Amniotic epithelial cell (primary cell): ENCODE measurements at regions not wholly inside any gene's neighbourhood (a gene's known extent, or its start where the extent isn't known, plus 50 kb on each side); places are given as distances from the start of the nearest gene placed in this dataset.

Source experiments
- DNase-seq: peaks from one replicate; pipeline ENCODE4 v3.0.0-alpha.2; 2010; ENCODE audit warnings: low read depth

DNA sequence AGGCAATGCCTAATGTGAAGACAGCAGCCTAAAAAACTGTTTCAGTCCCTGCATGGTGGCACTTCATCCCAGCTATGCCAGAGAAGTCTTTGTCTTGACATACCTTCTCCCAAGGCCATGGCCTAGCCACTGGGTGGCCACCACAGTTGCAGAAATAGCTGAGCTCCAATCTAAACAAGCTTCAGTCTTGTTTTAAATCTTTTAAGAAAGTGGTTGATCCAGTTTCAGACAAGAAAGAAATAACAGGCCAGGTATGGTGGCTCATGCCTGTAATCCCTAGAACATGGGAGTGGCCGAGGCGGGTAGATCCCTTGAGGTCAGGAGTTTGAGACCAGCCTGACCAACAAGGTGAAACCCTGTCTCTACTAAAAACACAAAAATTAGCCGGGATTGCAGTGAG is 600.0 kb upstream of the PLXNA2 start:
- no peak for DNase-seq

DNA sequence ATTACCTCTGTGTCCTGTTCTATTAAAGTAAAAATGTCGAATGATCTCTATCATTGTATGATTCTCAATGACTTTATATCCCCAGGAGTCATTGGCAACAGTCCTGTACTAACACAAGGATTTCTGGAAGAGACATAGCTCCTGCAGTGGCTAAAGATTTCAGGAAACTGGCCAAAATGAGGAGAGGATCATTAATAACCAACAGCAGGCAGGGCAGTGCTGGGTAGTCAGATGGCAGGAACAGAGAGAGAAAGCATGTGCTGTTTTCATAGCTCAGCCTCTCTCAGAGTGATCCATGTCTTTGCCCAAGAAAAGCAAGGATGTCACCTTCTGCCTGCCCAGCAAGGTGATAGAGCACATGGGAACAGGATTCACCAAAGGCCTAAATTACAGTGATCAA is 604.7 kb upstream of the PLXNA2 start:
- no peak for DNase-seq

DNA sequence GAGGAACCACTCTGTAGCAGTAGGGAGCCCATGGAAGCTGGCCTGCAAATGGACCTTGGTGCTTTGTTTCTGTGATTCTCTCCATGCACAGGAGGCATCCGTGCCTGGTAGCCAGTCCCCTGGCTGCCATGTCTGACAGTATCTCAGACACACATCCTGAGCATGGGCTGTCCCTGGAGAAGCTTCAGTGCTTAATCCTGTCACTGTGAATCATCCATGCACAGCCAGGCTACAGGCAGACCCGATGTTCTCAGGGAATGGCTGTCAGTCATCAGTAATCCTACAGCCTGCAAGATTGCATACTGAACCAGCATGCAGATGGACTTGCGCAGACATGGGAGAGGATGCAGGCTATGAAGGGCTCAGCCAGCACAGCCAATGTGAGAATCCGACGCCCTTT is 606.3 kb upstream of the PLXNA2 start:
- no peak for DNase-seq

DNA sequence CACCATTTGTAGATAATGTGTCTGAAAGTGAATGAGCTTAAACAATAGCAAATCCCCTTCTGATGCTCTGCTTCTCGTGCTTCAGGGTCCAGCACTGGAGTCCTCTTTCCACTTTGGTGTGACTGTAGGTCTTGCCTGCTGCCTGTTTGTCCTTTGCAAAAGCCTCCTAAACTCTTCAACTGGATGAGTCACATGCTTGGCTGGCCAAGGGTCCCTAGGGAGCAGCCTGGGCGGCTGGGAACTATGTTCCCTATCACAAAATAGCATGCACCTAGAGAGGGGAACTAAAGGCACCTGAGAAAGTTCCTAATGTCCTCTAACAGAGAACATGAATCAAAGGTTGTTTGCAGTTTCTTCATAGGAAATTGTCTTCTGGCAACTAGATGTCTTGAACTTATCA is 607.2 kb upstream of the PLXNA2 start:
- no peak for DNase-seq

DNA sequence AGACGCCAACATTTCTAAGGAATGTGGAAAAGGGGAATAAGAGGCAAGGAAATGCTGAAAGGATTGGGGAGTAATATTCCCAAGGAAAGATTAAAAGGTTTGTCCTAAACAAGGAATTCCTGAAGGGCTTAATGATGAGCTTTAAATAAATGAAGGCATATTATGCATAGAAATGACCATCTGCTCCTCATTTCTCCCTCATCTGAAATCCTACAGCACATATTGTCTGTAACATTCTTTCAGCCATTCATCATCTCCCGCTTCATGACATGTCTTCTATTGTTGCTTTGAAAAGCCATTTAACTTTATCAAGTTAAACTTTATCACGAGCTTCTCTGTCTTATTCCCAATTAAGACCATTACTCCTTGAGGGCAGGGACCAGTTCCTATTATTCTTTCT is 608.7 kb upstream of the PLXNA2 start:
- no peak for DNase-seq

DNA sequence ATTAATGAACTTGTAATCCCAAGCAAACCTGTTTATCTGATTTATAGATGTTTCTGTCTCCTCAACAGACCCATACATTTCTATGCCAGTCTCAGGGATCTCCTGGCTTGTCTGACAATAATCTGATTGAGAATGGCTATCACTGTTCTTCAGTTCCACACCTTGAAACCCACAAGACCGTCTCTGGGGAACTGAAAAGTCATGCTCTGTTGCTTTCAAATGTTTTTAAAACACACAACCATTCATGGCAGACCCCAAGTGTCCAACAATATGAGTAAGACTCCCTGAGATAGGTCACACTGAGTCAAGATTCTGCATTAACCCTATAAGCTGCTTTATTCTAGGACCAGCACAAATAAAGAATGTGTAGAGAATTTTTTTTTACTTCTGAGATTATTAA is 611.2 kb upstream of the PLXNA2 start:
- DNase-seq: no peak

DNA sequence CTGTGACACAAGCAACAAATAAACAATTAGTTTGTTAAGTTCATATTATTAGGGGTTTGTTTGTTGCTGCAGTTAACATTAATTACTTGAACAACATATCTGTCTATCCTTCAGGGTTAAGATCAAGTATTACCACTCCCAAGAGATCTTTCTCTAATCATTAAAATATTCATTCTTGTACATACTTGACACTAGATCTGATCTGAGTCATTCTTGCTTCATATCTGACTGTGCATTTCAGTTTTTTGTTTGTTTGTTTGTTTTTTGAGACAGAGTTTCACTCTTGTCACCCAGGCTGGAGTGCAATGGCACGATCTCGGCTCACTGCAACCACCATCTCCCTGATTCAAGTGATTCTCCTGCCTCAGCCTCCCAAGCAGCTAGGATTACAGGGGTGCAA is 613.3 kb upstream of the PLXNA2 start:
- DNase-seq: no peak

DNA sequence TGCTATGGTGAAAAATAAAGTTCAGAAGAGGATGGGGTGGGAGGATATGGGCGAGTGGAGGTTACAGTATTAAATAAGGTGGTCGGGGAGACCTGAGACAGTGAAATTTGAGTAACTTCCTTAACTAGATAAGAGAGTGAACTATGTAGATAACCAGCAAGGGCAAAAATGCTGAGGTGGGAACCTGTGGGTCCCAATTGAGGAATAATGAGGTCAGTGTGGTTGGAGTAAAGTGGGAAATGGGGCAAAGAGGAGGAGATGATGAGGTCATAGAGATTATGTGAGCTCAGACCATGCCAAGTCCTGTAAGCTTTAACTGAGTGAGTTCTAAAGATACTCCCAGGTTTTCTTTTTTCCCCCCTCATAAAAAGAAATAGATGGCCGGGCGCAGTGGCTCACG is 614.6 kb upstream of the PLXNA2 start:
- DNase-seq: no peak

DNA sequence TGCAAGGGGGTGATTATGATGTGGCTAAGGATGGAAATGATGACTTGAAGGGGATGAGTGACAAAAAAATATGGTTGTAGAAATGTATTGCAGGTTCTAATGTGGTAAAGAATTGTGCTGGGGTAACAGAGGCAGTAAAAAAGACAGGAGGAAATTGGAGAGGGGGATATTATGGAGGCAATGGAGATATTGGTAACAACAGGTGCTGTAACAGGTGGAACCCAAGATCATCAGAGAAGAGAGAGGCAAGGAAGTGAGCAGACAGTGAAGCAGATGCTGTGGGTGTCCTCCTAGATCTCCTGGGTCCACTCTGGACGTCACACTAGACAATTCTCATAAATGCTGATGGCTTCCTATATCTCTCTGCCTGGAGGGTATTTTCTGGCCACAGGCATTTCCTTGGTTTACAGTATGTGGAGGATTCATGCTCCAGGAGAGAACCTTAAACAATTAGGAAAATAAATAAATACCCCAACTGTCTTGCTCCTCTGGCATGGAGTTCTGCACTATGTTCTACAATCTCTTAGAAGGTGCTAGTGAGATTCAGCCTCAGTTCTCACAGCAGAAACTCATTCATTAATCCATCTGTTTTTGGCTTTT is 620.3 kb upstream of the PLXNA2 start:
- DNase-seq: no peak

DNA sequence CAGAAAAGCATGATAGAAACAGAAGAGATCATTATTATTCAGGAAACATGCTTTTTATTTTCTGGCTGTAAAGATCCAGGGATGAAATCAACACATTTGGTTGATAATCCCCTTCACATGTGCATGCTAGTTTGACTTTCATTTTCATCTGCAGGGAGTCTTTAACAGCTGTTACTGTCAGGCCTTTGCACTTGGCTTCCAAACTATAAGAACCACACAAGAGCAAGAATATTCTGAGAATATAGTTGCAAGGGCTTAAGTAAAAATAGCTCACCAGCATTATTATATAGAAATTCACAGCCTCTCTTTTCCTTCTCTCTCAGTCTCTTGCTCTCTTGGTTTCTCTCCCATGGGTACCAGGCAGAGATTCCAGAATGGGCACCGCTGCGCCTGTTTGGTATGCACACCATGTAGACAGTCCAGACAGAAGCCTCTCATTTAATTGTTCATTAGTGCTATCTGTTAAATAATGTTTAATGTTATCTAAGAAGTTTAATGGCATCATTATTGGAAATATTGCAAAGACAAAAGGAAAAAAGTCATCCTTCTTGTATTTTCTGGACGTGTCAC is 622.3 kb upstream of the PLXNA2 start:
- no peak for DNase-seq

DNA sequence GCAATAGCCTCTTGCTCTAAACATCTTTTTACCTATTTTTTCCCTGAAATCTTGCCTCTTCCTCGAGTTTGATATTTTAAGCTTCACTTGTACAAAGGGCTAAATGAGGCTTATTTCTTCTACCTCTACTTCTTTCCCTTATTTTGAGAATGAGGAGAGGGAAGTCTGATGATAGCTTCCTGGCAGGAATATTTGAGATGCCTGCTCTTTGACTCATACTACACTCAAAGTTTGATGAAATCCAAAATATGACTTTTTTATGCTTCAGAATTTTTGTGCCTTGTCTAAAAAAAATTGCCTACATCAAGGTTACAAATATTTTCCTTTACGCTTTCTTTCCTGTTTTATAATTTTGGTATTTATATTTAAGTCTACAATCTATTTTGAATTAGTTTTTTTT is 624.4 kb upstream of the PLXNA2 start:
- no peak for DNase-seq

DNA sequence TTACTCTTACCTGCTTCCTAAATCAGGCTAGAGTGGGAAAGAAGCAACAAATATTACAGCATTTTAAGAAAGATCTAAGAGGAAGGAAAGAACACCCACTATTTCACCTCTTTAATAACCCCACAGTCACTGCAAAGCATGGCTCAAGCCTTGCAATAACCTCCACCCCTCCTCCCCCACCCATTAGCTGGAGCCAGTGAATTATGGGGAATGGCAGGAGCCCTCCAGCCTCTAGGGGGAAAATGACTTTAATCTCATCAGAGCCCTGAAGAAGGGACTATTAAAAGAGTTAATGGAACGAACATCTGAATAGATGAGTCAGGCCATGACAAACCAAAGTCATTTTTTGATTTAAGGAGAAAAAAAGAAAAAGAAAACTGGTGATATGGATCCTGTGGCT is 630.7 kb upstream of the PLXNA2 start:
- DNase-seq: no peak

DNA sequence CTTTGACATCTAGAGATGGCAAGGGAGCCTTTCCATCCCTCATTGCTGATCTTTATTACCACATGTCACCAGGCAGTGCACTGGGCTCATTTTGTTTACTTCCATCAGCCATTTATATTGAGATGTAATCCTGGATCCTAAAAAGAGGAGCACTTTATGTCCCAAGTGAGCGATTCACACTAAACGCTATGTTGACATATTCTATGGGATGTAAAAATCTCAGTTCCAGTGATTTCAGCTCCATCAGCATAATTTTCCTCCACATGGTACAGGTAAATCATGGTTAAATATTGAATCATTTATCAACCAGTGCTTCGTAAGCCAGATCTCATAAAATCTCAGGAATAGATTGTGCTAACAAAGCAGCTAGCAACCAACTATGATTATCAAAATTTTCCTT is 634.8 kb upstream of the PLXNA2 start:
- no peak for DNase-seq

DNA sequence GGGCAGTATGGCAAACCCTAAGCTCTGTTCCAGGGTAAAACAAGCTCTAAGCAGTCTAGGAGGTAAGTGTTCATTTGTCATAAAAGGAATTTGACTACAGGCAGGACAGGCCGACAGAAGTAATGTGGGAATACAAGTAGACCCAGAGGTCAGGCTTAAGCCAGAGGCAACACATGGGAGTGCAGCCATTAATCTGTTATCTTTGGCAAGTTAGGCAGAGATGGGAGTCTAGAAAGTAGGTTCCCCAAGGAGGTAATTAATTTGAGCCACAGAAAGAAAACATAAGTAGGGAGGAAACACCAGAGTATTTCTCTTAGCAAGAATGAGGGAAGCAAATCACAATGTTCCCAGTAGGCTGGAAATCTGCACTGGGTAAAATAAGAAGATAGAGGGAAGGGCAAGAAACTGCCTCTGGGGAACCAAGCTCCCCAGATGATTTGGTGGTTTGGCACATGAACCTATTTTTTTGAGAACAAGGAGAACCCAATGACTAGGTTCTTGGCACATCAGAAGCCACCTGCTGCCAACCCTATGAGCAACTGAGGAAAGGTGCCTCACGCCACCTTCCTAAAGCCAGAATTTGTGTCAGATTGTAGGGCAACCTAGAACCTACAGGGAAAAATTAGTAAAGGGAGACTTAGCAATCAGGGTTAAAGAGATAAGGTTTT is 636.4 kb upstream of the PLXNA2 start:
- no peak for DNase-seq

DNA sequence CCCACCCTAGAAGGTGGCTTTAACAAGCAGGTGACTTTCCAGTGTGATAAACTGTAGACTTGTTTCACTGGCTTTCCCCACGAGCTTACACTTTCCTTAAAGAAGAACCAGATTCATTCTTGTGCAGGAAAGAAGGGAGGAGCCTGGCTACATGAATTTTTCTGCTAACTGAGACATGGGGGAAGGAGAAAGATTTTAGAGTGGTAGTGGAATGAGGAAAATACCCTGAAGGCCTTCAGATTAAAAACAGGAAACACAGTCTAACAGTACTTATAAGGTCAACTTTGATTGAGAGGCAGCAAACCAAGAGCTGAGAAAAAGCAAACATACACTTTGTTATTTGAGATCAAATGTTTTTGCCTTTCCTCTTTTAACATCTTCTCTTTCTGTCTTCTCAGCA is 640.9 kb upstream of the PLXNA2 start:
- no peak for DNase-seq

DNA sequence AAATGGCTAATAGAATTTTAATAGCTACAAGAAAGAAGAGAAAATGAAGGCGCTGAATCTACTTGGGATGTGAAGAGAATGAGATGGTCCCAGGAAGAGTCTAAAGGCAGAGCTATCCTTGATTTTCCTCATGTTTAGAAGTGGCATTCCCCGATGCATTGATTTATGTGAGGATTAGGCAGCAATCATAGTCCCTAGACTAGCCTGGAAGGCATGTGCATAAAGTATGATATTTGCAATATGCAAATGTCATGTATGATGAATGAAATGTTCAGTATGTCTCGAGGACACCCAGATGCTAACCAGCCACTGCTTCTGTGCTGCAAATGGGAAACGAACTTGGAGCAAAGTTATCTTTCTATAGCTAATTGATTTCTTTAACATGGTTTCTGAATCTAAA is 641.5 kb upstream of the PLXNA2 start:
- DNase-seq: no peak

DNA sequence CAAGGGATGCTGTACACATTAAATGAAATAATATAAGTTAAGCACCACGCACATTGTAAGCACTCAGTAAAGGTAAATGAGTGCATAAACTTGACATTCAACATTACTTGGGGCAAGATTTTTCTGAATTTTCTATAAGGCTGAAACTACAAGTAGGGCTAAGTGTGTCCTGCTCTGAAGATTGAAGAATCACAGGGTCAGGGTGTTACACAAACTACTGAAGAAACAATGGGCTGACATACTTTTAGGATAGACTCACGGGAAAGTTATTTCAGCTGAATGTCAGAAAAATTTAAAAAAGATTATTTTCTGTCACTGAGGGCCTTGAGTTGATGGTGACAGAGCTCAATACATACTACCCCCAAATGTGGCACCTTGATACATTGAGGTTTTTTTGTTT is 644.2 kb upstream of the PLXNA2 start:
- no peak for DNase-seq

DNA sequence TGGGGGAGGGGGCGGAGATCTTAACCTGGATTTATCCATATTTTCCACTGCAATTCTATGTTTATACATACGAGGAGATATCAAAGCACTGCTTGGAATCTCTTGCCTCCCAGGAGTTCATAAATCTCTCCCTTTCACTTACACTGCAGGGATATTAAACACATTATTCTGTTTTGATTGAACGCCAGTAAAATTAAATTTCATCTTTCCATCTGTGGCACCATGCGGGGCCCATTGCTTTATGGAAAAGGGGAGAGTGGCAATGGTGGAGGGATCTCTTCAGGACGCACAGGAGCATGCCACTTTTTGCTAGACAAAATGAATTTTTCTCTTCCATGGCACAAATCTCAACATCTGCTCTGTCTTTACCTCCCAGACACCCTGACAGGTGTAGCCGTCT is 648.0 kb upstream of the PLXNA2 start:
- no peak for DNase-seq

DNA sequence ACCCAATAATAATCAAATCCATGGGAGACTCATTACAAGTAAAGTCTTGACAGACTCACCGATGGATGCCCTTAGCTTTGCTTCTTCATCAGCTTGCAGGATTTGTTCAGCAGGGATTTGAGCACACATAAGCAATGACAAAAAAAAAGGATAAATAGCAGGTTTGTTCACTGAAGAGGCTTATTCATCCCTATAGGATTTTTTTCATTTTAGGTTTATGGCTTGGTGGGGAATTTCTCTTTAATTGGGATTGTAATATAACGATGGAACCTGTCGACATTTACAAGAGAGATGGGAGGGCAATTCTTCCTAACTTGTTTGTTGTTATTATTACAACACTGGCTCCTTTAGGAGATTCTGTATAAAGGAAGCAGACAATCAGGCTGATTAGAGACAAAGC is 649.1 kb upstream of the PLXNA2 start:
- DNase-seq: no peak

DNA sequence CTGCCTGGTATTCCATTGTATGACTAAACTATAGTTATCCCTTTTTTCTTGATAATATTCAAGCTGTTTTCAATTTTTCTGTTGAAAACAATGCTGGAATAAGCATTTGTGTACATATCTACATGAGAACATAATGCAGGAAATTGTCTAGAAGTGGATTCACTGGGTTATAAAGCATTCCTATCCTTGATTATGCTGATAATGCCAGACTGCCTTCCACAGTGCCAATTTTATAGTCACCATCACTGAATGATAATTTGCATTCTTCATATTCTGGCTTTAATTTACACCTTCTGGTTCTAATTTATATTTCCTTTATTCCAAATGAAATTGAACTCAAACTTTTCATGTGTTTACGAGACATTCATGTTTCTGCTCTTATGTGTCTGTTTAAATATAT is 651.0 kb upstream of the PLXNA2 start:
- no peak for DNase-seq

DNA sequence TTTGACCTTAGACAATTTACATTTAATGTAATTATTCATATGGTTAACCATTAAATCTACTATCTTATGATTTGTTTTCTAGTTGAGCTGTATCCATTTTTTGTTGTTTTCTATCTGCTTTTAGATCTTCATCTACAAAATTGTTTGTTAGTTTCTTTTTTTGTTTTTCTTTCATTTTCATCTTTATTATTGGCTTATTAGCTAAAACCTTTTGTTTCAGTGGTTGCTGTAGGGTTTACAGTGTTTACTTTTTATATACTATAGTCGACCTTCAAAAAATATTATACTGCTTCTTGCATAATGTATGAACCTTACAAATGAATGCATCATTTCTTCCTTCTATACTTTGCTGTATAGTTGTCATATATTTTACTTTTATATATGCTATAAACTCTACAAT is 651.6 kb upstream of the PLXNA2 start:
- no peak for DNase-seq

DNA sequence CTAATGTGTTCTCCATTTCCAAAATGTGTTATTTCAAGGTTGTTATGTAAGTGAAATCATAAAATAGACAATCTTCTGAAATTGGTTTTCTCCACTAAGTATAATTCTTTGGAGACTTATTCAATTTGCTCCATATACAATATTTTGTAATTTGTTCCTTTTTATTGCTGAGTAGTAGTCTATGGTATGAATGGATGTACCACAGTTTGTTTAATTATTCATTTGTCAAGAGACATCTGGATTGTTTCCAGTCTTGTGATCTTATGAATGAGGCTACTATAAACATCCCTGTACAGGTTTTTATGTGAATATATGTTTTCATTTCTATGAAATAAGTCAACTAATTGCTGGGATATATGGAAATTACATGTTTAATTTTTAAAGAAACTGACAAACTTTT is 652.6 kb upstream of the PLXNA2 start:
- DNase-seq: no peak

DNA sequence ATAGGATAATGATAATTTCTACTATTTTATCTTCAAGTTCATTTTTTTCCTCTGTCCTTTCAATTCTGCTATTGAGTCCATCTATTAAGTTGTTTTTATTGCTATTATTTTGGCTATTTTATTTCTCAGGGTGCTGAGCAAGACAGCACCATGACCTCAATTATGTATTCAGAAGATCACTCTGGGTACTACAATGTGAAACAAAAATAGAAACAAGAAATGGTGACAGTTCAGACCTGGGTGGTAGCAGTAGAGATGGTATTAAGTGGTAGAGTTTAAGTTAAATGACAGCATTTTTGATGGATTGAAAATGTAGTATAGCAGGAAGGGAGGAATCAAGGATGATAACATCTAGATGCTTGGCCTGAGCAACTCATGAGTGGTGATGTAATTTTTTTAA is 655.3 kb upstream of the PLXNA2 start:
- DNase-seq: no peak

DNA sequence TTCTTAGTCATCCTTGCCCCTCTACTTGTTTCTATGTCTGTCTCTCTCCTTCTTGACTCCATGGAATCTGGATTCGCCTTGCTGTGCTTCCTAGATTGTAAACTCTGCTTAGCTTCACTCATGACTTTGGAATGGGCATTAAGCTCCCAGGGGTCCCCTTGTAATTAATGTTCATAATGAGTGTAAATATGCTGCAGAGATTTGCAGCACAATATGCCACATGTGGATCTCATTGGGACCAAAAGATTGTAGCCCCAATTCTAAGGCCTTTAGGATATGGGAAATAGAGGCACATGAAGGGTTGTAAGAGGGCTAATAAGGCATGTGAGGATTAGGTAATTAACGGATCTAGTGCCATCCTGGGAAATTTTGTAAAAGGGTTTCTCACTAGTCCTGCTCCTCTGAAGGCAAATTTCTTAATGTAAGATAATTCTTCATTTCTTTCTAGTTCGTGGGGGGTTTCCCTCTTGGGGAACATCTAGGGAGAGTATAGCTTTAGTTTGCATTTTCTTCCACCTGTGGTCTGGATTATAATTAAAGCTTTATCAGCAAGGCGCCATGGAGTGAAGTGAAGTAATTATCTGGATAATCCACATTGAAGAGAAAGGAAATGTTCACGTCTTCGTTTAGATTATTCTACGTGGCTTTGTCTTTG is 659.2 kb upstream of the PLXNA2 start:
- no peak for DNase-seq
